ENCODE measurements at regions not wholly inside any gene's neighbourhood (a gene's known extent, or its start where the extent isn't known, plus 50 kb on each side); places are given as distances from the start of the nearest gene placed in this dataset.

- no peak overlapping the region for H3K4me3 ChIP-seq (ENCODE audit: low read depth, low read length)
- TF ChIP-seq CTCF (IDR thresholded peaks at IDR 0.05; ENCODE audit: insufficient read depth, low read length, severe bottlenecking), result no peak
- H3K27me3 ChIP-seq (ENCODE audit: control insufficient read depth, insufficient read depth, low read length), result no peaks in the 10 kb centered on the region
- DNase-seq (ENCODE audit: low read depth), result peak; percentile 68
- FAIRE-seq, result no peak
- H3K36me3 ChIP-seq (ENCODE audit: control insufficient read depth, insufficient read depth, low read length), result no peaks in the 10 kb centered on the region
These were observed 251.9 kb upstream of the IRAK1BP1 start for GRCh38 chr6:78615430-78615904.

- Histone ChIP-seq H3K4me3 (ENCODE audit: low read depth, low read length) (no peak overlapping the region), H3K36me3 (ENCODE audit: control insufficient read depth, insufficient read depth, low read length) (no peaks in the 10 kb centered on the region), H3K27me3 (ENCODE audit: control insufficient read depth, insufficient read depth, low read length) (no peaks in the 10 kb centered on the region)
- DNase-seq (ENCODE audit: low read depth), result no peak
- FAIRE-seq, result no peak
- TF ChIP-seq CTCF (IDR thresholded peaks at IDR 0.05; ENCODE audit: insufficient read depth, low read length, severe bottlenecking), result no peak
These were observed 248.4 kb upstream of the IRAK1BP1 start for GRCh38 chr6:78618970-78619369.

GRCh38 chr6:78623554-78623953 is 243.8 kb upstream of the IRAK1BP1 start:
- TF ChIP-seq CTCF (IDR thresholded peaks at IDR 0.05; ENCODE audit: insufficient read depth, low read length, severe bottlenecking), result no peak

GRCh38 chr6:78629154-78629721 is 238.1 kb upstream of the IRAK1BP1 start:
- FAIRE-seq (no peak), DNase-seq (ENCODE audit: low read depth) (no peak)
- no peaks in the 10 kb centered on the region for H3K36me3 ChIP-seq (ENCODE audit: control insufficient read depth, insufficient read depth, low read length)
- no peak for TF ChIP-seq CTCF (IDR thresholded peaks at IDR 0.05; ENCODE audit: insufficient read depth, low read length, severe bottlenecking)
- no peaks in the 10 kb centered on the region for H3K27me3 ChIP-seq (ENCODE audit: control insufficient read depth, insufficient read depth, low read length)
- H3K4me3 ChIP-seq (ENCODE audit: low read depth, low read length), result peak overlapping the region; percentile 42

More at GRCh38 chr6:78623554-78623953, 243.8 kb upstream of the IRAK1BP1 start:
- peak; percentile 60 for FAIRE-seq
- Histone ChIP-seq H3K36me3 (ENCODE audit: control insufficient read depth, insufficient read depth, low read length) (no peaks in the 10 kb centered on the region), H3K4me3 (ENCODE audit: low read depth, low read length) (no peak overlapping the region), H3K27me3 (ENCODE audit: control insufficient read depth, insufficient read depth, low read length) (no peaks in the 10 kb centered on the region)
- peak; percentile 47 for DNase-seq (ENCODE audit: low read depth)

- no peak for DNase-seq (ENCODE audit: low read depth)
- H3K4me3 ChIP-seq (ENCODE audit: low read depth, low read length), result peak overlapping the region; percentile 42
- no peak for FAIRE-seq
- H3K36me3 ChIP-seq (ENCODE audit: control insufficient read depth, insufficient read depth, low read length), result no peaks in the 10 kb centered on the region
- no peak for TF ChIP-seq CTCF (IDR thresholded peaks at IDR 0.05; ENCODE audit: insufficient read depth, low read length, severe bottlenecking)
- H3K27me3 ChIP-seq (ENCODE audit: control insufficient read depth, insufficient read depth, low read length), result no peaks in the 10 kb centered on the region
These were observed 237.5 kb upstream of the IRAK1BP1 start for GRCh38 chr6:78629836-78630235.

- no peak for DNase-seq (ENCODE audit: low read depth)
- no peak for TF ChIP-seq CTCF (IDR thresholded peaks at IDR 0.05; ENCODE audit: insufficient read depth, low read length, severe bottlenecking)
- FAIRE-seq, result no peak
- Histone ChIP-seq H3K27me3 (ENCODE audit: control insufficient read depth, insufficient read depth, low read length) (no peaks in the 10 kb centered on the region), H3K4me3 (ENCODE audit: low read depth, low read length) (no peak overlapping the region), H3K36me3 (ENCODE audit: control insufficient read depth, insufficient read depth, low read length) (no peaks in the 10 kb centered on the region)
These were observed 235.4 kb upstream of the IRAK1BP1 start for GRCh38 chr6:78631976-78632375.
